ENCODE measurements at regions not wholly inside any gene's neighbourhood (a gene's known extent, or its start where the extent isn't known, plus 50 kb on each side); places are given as distances from the start of the nearest gene placed in this dataset.

GRCh38 chr2:124241-124880, 78.1 kb upstream of the FAM110C start:
- no CpG with 5 or more reads among the region's 3 CpGs for WGBS (ENCODE audit: insufficient coverage, insufficient read length)
- DNase-seq (ENCODE audit: low read depth, low spot score), result no peak
- Histone ChIP-seq H3K36me3 (ENCODE audit: control insufficient read depth, insufficient read depth, low read length) (no peaks in the 10 kb centered on the region), H3K4me1 (ENCODE audit: control insufficient read depth, insufficient read depth, low read length) (no peaks in the 10 kb centered on the region), H3K27me3 (ENCODE audit: control insufficient read depth, insufficient read depth, low read length) (no peaks in the 10 kb centered on the region), H3K9me3 (ENCODE audit: control insufficient read depth, insufficient read depth, low read length) (no peaks in the 10 kb centered on the region), H3K4me3 (ENCODE audit: low read length) (no peak overlapping the region), H3K27ac (ENCODE audit: low read length) (no peak overlapping the region)

- no peak overlapping the region for H3K27ac ChIP-seq (ENCODE audit: low read length)
- H3K36me3 ChIP-seq (ENCODE audit: control insufficient read depth, insufficient read depth, low read length), result no peaks in the 10 kb centered on the region
- no CpG with 5 or more reads among the region's 2 CpGs for WGBS (ENCODE audit: insufficient coverage, insufficient read length)
- no peak for DNase-seq (ENCODE audit: low read depth, low spot score)
- H3K9me3 ChIP-seq (ENCODE audit: control insufficient read depth, insufficient read depth, low read length), result no peaks in the 10 kb centered on the region
- H3K4me1 ChIP-seq (ENCODE audit: control insufficient read depth, insufficient read depth, low read length), result peaks cover 4% of the 10 kb centered on the region; the same call in 1 of the 2 replicates
- no peaks in the 10 kb centered on the region for H3K27me3 ChIP-seq (ENCODE audit: control insufficient read depth, insufficient read depth, low read length)
- no peak overlapping the region for H3K4me3 ChIP-seq (ENCODE audit: low read length)
These were observed 70.6 kb upstream of the FAM110C start for GRCh38 chr2:116953-117352.

GRCh38 chr2:115303-115702, 69.0 kb upstream of the FAM110C start:
- no peaks in the 10 kb centered on the region for H3K27me3 ChIP-seq (ENCODE audit: control insufficient read depth, insufficient read depth, low read length)
- H3K4me3 ChIP-seq (ENCODE audit: low read length), result no peak overlapping the region
- WGBS (ENCODE audit: insufficient coverage, insufficient read length), result no CpG with 5 or more reads among the region's 3 CpGs
- H3K9me3 ChIP-seq (ENCODE audit: control insufficient read depth, insufficient read depth, low read length), result no peaks in the 10 kb centered on the region
- H3K27ac ChIP-seq (ENCODE audit: low read length), result no peak overlapping the region
- no peaks in the 10 kb centered on the region for H3K36me3 ChIP-seq (ENCODE audit: control insufficient read depth, insufficient read depth, low read length)
- DNase-seq (ENCODE audit: low read depth, low spot score), result no peak
- peaks cover 4% of the 10 kb centered on the region; the same call in 1 of the 2 replicates for H3K4me1 ChIP-seq (ENCODE audit: control insufficient read depth, insufficient read depth, low read length)

GRCh38 chr2:114616-115015, 68.3 kb upstream of the FAM110C start:
- no peaks in the 10 kb centered on the region for H3K9me3 ChIP-seq (ENCODE audit: control insufficient read depth, insufficient read depth, low read length)
- DNase-seq (ENCODE audit: low read depth, low spot score), result no peak
- no peaks in the 10 kb centered on the region for H3K27me3 ChIP-seq (ENCODE audit: control insufficient read depth, insufficient read depth, low read length)
- H3K4me3 ChIP-seq (ENCODE audit: low read length), result no peak overlapping the region
- no CpG with 5 or more reads among the region's 8 CpGs for WGBS (ENCODE audit: insufficient coverage, insufficient read length)
- no peaks in the 10 kb centered on the region for H3K36me3 ChIP-seq (ENCODE audit: control insufficient read depth, insufficient read depth, low read length)
- peaks cover 4% of the 10 kb centered on the region; the same call in 1 of the 2 replicates for H3K4me1 ChIP-seq (ENCODE audit: control insufficient read depth, insufficient read depth, low read length)
- no peak overlapping the region for H3K27ac ChIP-seq (ENCODE audit: low read length)

- Histone ChIP-seq H3K4me3 (ENCODE audit: low read length) (no peak overlapping the region), H3K9me3 (ENCODE audit: control insufficient read depth, insufficient read depth, low read length) (no peaks in the 10 kb centered on the region), H3K4me1 (ENCODE audit: control insufficient read depth, insufficient read depth, low read length) (0 out of 2 replicates have a peak, but pooled peaks cover 2% of the 10 kb centered on the region), H3K27me3 (ENCODE audit: control insufficient read depth, insufficient read depth, low read length) (no peaks in the 10 kb centered on the region), H3K27ac (ENCODE audit: low read length) (no peak overlapping the region), H3K36me3 (ENCODE audit: control insufficient read depth, insufficient read depth, low read length) (no peaks in the 10 kb centered on the region)
- no peak for DNase-seq (ENCODE audit: low read depth, low spot score)
- no CpG with 5 or more reads among the region's 1 CpG for WGBS (ENCODE audit: insufficient coverage, insufficient read length)
These were observed 63.7 kb upstream of the FAM110C start for GRCh38 chr2:109998-110397.

GRCh38 chr2:108920-109809, 62.9 kb upstream of the FAM110C start:
- Histone ChIP-seq H3K4me3 (ENCODE audit: low read length) (no peak overlapping the region), H3K4me1 (ENCODE audit: control insufficient read depth, insufficient read depth, low read length) (no peaks in the 10 kb centered on the region), H3K36me3 (ENCODE audit: control insufficient read depth, insufficient read depth, low read length) (no peaks in the 10 kb centered on the region), H3K9me3 (ENCODE audit: control insufficient read depth, insufficient read depth, low read length) (no peaks in the 10 kb centered on the region), H3K27me3 (ENCODE audit: control insufficient read depth, insufficient read depth, low read length) (no peaks in the 10 kb centered on the region), H3K27ac (ENCODE audit: low read length) (no peak overlapping the region)
- no peak for DNase-seq (ENCODE audit: low read depth, low spot score)
- WGBS (ENCODE audit: insufficient coverage, insufficient read length), result no CpG with 5 or more reads among the region's 5 CpGs

GRCh38 chr2:101016-101415, 54.7 kb upstream of the FAM110C start:
- Histone ChIP-seq H3K4me1 (ENCODE audit: control insufficient read depth, insufficient read depth, low read length) (no peaks in the 10 kb centered on the region), H3K27ac (ENCODE audit: low read length) (no peak overlapping the region), H3K27me3 (ENCODE audit: control insufficient read depth, insufficient read depth, low read length) (no peaks in the 10 kb centered on the region), H3K36me3 (ENCODE audit: control insufficient read depth, insufficient read depth, low read length) (no peaks in the 10 kb centered on the region), H3K4me3 (ENCODE audit: low read length) (no peak overlapping the region), H3K9me3 (ENCODE audit: control insufficient read depth, insufficient read depth, low read length) (no peaks in the 10 kb centered on the region)
- 100% methylated on average over 2 of the region's 11 CpGs for WGBS (ENCODE audit: insufficient coverage, insufficient read length)
- DNase-seq (ENCODE audit: low read depth, low spot score), result no peak

All from iPS DF 6.9 (cell line).